GM21367 (cell line): ENCODE measurements at regions not wholly inside any gene's neighbourhood (a gene's known extent, or its start where the extent isn't known, plus 50 kb on each side); places are given as distances from the start of the nearest gene placed in this dataset.
"Not testable (repeated sequence)": the region's sequence is repeated elsewhere in the genome, so short reads cannot be mapped to it uniquely, and the experiment has no call there.

Experiments
- ATAC-seq: cut with Tn5 transposase; IDR thresholded peaks from one replicate; pipeline ENCODE4 v1.9.1; 2021; ENCODE audit not compliant: unreplicated experiment

DNA sequence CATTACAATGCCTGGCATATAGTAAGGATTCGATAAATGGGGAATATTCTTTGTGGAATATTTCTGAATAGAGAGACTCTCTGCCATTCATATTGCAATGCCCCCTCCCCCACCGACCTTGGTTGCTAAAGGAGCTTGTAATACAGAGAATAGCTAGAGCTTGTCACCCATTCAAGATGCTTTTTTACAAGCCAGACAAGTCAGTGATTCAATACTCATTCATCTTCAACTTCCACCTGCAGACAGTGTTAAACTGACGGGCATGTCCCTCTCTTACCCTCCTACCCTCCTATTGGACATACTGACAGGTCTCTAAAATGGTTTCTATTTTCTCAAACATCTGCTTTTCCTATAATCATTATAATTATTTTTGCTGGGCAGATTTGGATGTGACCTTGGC lies 257.4 kb downstream of the KCNJ2 start:
- no peak for ATAC-seq

DNA sequence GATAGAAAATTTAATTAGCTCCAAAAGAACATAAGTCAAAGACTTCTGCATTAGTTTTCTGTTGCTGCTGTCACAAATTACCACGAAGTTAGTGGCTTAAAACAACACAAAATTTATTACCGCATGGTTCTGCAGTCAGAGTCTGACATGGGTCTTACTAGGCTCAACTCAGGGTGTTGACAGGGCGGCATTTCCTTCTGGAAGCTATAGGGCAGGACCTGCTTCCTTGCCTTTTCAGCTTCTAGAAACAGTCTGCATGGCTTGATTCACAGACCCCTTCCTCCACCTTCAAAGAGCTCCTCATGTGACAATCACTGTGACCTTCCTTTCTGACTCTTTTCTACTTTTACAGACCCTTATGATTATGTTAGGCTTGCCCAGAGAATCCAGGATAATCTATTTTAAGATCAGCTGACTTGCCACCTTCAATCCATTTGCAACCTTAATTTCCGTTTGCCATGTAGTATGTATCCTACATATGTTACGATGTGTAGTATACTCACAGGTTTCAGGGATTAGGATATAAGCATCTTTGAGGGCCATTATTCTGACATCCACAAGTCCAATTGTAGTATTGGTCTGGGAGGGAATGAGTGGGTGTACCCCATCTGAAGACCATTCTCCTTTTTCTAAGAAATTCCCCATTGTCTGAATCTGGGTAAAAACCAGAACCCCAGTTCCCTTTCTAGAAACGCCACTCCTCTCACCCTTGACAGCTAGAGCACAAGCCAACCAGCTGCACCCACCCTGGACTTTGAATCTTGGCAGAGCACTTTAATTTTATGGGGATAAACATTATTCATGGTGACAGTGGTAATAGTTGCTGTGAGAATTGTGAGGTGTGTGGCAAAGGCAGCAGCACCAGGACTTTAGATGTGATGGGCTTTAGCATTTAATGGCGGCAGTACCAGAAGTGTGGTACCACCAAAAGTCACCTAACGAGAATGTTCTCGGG lies 265.5 kb downstream of the KCNJ2 start:
- no peak for ATAC-seq

DNA sequence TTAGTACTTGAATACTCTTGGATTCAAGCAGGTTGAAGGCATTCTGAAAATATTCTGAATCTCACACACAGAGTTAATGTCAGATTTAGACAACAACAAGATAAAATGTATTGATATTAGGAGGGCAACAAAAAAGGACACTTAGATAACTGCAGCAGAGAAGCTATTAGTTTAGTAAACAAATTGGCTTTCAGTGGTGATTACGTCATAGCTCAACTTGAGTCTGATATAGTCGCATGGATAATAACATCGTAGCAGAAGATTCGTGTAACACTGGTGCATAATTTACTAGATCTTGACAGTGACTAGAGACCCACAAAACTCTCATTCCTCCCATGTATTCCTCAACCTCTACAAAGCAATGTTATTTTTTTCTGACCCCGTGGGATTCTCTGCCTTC lies 268.3 kb downstream of the KCNJ2 start:
- no peak for ATAC-seq

DNA sequence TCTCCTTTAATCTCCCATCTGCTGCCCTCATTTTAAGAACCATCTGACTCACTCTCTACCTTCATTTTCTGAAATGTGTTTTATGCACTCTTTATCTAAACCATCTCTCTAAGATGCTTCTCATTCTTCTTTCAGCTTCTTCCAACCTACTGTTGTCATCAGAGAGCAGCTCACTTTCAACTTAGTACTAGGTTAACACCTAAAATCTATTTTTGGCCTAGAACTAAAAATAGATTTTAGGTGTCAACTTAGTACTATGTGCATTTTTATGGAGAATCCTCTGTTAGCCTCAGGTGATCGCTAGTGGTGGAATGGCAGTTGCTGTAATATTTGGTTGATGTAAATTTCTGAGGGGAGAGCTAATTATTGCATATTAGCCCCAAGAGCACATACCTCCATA lies 277.1 kb downstream of the KCNJ2 start:
- no peak for ATAC-seq

DNA sequence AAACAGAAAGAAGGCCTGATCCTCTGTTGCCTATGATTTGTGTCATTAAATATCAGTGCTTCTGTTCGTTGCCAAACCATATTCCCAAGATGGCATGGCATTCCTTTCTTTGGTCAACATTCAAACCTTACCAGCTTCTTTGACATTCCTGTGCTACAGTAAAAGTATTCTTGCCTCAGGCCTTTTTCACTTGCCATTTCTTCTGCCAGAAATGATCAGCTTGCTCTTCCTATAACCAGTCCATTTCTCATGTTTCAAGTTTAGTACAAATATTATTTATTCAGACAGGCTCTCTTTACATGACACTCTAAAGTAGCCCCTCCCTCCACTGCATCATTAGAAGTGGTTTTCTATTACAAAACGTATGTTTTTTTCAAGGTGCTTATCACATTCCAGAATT lies 278.3 kb downstream of the KCNJ2 start:
- ATAC-seq = no peak

DNA sequence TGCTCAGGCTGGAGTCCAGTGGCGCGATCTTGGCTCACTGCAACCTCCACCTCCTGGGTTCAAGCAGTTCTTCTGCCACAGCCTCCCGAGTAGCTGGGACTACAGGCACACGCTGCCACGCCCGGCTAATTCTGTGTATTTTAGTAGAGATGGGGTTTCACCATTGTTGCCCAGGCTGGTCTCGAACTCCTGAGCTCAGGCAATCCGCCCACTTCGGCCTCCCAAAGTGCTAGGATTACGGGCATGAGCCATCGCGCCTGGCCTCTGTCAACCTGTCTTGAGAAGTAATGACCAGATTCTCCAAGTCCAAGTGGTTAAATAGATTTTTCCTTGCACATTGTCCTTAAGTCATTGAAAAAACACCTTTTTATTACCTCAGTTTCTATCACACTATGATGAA lies 283.7 kb downstream of the KCNJ2 start:
- ATAC-seq = not testable (repeated sequence)

DNA sequence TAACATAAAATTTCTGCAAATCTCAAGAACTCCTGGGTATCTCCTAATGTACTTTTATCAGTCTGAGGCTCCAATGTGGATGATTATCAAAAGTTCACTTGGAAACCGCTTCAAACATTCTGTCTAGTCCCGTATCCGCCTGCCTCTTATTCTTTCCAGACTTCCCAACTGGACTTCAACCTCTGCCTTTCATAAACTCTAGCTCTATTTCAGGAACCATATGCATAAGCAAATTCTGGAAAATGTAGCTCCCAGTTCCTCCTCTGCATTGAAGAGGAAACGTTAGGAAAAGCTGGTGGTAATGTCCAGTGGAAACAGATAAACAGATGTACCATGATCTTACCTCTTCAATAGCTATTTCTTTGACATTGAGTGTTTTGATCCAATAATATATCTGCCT lies 285.0 kb downstream of the KCNJ2 start:
- no peak for ATAC-seq

DNA sequence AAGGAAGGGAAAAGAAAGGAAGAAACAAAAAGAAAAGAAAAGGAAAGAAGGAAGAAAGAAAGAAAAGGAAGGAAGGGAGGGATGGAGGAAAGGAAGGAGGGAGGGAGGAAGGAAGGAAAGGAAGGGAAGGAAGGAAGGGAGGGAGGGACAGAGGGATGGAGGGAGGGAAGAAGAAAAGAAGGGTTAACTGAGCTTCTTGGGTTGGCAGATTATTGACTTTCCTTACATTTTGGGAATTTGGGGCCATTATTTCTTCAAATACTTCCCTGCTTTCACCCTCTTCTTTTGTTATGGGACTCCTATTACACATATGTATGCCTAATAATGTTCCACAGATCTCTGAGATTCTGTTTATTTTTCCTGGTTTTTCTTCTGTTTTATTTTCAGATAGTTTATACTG lies 285.6 kb downstream of the KCNJ2 start:
- ATAC-seq = no peak

DNA sequence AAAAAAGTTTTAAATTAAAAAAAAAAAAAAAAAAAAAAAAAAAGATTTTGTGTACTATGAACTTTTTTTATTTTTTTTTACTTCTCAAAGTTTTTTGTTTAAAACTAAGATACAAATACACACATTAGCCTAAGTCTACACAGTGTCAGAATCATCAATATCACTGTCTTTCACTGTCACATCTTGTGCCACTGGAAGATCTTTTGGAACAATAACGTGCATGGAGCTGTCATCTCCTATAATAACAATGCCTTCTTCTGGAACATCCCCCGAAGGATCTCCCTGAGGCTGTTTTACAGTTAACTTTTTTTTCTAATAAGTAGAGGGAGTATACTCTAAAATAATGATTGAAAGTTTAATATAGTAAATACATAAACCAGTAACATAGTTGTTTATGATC lies 295.7 kb downstream of the KCNJ2 start:
- ATAC-seq = no peak

DNA sequence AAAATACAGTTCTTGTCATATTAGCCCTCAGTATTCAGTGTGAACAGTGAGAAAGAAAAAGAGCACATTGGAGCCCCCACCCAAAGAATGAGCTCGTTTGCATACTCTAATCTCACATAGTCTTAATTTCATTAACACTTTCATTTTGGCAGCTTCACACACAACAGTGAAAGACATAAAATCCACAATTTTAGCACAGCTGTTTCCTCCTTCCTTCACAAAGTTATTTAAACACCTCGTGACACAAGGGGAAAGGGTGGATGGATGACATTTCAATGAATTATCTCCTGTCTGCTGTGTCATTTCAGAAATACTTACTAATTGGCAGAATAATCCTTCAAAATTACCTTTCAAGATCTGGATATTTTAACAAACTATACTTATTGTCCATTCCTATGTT lies 299.3 kb downstream of the KCNJ2 start:
- no peak for ATAC-seq

DNA sequence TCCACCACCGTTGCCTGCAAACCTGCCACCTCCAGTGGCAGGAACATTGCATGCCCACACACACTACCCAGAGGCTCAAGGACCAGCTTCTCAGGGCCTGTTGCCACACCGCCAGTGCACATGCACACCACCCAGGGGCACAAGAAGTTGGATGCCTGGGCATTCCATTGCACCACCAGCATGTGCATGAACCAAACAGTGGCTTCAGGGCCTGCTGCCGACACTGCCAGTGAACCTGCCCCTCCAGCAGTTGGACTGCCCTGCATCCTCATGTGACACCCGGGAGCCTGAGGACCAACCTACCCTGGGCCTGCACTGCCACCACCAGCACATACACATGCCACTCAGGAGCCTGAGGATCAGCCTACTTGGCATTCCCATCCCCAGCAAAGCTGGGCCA lies 303.7 kb downstream of the KCNJ2 start:
- no peak for ATAC-seq

DNA sequence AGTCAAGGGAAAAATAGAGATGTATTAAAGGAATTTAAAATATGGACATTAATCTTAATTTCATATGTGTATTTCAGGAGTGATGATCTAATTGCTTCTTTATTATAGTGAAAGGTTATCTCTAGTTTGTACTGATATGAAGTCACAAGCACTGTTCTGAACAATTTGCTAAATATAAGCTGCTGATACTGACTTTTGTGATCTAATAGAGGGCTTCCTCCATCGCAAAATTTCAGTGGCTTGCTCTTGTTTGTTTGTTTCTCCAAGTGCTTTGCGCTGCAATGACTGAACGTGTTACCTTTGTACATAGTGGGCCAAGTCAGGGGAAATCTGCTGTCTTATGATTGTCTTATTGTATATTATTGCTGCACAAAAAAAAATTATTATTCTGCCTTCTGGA lies 307.0 kb downstream of the KCNJ2 start:
- ATAC-seq = no peak

DNA sequence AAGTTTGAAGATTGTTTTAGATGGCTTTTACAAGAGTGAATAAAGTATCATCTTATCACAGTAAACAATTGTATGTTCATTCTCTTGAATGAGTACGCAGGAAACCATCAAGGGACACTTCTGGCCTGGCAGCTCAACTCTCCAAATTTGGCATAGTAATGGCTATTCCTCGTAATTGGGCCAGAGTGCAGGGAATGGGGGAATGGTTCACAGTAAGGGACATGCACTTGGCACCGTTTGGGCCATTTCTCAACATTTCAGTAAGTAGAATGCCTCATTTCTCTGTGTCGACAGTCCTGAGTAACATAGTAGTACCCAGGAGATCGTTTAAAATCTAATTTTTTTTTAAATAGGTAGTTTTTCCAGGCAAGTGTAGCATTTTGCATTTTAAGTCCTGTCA lies 309.6 kb downstream of the KCNJ2 start:
- no peak for ATAC-seq

DNA sequence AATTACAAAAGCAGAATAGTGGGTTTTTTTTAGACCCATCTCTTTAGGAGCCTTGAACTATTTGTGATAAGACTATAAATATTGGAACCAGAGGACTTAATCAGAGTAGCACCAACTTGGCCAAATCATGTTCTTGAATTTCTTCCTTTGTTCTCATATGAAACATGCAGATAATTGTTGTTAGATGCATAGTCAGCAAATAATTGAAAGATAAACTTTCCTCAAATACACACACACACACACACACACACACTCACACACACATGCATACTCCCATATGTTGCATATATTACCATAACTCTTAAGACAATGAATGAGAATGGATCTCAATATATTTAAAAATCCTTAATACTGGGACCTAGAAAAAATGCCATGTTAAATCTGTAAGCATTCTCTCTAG lies 310.4 kb downstream of the KCNJ2 start:
- ATAC-seq = no peak

DNA sequence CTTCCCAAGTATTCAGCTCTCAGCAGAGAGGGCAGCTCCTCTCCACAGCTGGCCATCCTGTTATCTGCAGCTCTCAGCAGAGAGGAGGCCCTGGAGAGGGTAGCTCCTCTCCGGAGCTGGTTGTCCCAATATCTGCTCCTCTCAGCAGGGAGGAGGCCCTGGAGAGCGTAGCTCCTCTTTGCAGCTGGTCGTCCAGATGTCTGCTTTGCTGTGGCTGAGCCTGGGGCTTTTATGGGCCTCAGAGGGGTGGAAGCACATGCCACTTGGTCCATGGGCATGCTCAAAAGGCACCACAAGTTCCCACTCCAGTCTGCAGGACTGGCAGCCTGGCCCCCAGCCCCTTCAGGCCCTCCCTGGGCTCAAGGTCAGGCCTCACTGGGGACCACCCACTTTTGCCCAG lies 314.3 kb downstream of the KCNJ2 start:
- no peak for ATAC-seq

DNA sequence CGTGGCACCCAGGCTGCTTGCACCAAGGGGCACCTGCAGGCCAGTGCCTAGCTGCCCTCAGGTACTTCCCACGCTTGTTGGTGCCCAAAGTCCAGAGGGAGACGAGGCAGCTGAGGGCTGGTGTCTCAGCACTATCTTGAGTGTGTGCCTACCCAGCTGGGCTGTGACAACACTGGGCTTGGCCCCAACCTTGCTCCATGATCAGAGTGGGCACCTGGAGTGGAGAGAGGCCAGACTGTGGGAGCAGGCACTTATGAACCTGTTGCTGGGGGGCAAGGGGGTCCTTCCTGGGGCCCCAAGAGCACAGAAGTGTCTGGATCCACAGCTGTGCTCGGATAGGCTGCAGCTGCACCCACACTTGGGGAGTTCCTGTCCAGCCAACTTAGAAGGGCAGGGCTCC lies 314.7 kb downstream of the KCNJ2 start:
- no peak for ATAC-seq

DNA sequence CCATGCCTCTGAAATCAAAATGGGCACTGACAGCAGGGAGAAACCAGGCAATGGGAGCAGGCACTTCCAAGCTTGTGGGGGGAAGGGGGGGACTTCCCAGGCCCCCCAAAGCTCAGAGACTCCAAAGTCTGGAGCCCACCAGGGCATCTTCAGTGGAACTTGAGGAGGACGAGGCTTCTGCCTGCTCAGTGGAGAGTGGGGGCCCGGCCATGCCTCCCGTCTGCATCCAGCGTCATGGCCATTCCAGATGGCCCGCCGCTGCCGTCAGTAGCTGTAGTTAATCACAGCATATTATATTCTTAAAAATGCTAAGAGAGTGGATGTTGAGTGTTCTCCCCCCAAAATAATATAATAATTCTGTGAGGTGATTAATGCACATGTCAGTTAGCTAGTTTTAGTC lies 315.2 kb downstream of the KCNJ2 start:
- no peak for ATAC-seq

DNA sequence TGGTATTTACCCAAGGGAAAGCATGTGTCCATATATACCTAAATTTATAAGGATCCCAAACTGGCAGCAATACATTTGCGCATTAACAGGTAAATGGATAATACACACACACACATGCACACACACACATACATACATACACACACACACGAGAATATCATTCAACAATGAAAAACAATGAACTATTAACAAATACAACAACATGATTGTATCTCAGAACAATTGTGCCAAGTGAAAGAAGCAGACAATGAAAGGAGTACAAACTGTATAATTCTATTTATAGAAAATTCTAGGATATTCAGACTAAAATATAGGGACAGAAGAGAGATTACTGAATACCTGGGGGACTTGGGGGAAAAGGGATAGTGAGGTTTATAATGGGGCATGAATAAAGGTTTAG lies 323.0 kb downstream of the KCNJ2 start:
- ATAC-seq = no peak

DNA sequence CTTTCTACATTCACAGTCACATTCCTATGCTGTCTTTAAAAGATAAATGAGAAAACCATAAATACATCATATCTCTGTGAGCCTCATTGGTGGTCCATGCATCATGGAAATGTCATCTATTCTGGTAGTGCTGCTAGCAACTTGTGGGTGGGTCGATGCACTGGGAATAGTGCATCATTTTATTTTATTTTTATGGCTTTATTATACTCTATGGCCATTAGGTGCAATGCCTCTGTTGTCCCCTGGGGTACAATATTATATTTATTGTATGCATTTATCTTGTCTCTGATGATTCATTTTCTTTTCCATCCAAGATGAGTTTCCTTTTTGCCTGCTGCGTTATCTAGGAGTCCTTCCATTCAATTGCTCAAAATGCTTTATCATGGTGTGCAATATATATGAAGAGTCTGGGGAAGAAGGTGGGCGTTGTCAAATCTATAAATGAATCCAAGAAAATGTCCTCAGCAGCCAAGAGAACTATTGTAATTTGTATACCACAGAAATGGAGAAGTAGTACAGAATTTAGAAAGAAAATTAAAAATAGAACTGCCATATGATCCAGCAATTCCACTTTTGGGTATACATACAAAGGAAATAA lies 324.0 kb downstream of the KCNJ2 start:
- no peak for ATAC-seq

DNA sequence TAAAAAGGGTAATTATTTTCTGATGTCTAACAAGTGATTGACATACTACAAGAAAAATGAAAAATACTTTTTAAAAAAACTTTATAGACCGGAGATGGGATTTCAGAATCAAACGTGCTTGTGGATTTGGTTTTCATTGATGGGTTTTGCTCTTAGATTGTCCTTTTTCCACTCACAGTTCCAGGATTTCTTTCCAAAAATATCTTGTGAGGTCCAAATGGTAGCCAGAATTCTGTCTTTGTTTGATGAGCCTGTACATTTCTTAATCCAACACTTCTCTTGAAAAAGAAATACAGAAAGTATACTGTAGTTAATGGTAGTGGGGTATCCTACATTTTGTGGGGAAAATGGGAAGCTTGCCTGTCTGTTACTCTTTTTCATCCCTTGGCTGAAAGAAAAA lies 329.3 kb downstream of the KCNJ2 start:
- ATAC-seq = no peak

DNA sequence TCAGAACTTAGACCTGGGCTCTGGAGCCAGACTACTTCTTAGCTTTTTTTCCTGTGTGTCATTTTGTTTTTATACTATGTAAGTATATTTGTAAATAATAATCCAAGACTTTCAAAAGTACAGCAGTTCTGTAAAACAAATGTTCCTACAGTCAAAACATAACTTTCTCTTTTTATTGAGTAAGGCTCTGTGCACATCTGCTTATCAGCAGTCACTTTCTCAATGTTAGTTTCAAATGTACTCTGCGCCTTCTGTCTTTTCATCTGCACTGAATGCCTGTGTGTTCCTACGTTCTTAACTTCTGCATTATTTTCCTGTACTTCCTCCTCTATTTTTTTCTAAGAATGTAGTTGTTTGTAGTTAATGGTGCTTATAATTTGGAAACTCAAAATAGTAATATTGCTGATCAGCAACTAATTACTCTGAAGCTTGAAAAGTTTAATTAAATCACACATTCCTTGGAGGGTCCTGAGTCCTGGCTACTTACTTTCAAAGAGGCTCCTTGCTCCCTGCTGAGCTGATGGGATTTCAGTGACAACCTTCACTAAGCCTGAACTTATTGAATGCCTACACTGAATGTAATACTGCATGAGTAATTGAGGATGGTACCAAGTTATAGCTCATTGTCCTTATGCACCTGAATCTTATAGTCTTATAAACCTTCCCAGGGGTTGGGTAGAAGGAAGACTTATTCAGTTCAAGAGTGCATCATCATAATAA lies 329.9 kb downstream of the KCNJ2 start:
- ATAC-seq = no peak

DNA sequence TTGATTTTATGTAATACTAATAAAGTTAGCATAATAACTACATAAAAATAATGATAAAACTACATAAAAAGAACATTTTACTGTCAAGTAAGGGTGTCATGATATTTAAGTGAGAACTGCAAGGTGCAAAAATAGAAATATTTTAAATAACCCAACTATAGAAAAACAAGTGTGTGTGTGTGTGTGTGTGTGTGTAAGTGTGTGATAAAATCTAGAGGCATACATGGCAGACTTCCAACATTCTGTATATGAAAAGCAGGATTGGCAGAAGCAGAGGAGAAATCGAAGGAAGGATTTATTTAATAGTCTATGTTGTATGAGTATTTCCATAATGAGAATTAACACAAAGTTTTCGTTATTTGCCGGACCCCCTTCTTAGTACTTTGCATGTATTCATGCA lies 334.1 kb downstream of the KCNJ2 start:
- no peak for ATAC-seq
